NT2/D1 (cell line): ENCODE measurements at regions not wholly inside any gene's neighbourhood (a gene's known extent, or its start where the extent isn't known, plus 50 kb on each side); places are given as distances from the start of the nearest gene placed in this dataset.

Experiments used
- DNase-seq: peaks from one replicate; pipeline ENCODE4 v3.0.0-alpha.2; 2011; ENCODE audit warnings: low read depth, low spot score
- H3K27me3 ChIP-seq: 2 replicates; pipeline ENCODE4 v1.6.0; 2011; ENCODE audit warnings: mild to moderate bottlenecking; ENCODE audit not compliant: insufficient read length, insufficient read depth
- H3K36me3 ChIP-seq: 2 replicates; pipeline ENCODE4 v1.6.1; 2011; ENCODE audit warnings: mild to moderate bottlenecking, low read length, mixed read lengths; ENCODE audit not compliant: insufficient read depth, insufficient read length
- H3K4me1 ChIP-seq: 2 replicates; pipeline ENCODE4 v1.5.1; 2011; ENCODE audit not compliant: insufficient read depth, insufficient read length
- H3K4me3 ChIP-seq: 2 replicates; pipeline ENCODE4 v1.5.1; 2011; ENCODE audit warnings: low read depth; ENCODE audit not compliant: insufficient read length
- H3K9ac ChIP-seq: 2 replicates; pipeline ENCODE4 v1.6.0; 2011; ENCODE audit warnings: low read depth; ENCODE audit not compliant: insufficient read length
- H3K9me3 ChIP-seq: 2 replicates; pipeline ENCODE4 v1.5.1; 2011; ENCODE audit warnings: mild to moderate bottlenecking, low read length; ENCODE audit not compliant: insufficient read depth
- SUZ12 ChIP-seq: IDR thresholded peaks from 2 replicates; pipeline ENCODE4 v1.6.1; 2011; ENCODE audit not compliant: insufficient read length, insufficient read depth; ENCODE audit errors: extremely low read depth
- YY1 ChIP-seq: IDR thresholded peaks from 2 replicates; pipeline ENCODE4 v1.6.1; 2011; ENCODE audit not compliant: insufficient read length, insufficient read depth
- ZNF274 ChIP-seq: IDR thresholded peaks from 2 replicates; pipeline ENCODE4 v1.6.1; 2011; ENCODE audit warnings: mild to moderate bottlenecking, low read depth, low read length

GRCh38 chr7:41002741-41003610 is 699.9 kb downstream of the INHBA start:
- Histone ChIP-seq H3K36me3 (no peaks in the 10 kb centered on the region), H3K4me1 (no peaks in the 10 kb centered on the region), H3K27me3 (no peaks in the 10 kb centered on the region), H3K9me3 (no peaks in the 10 kb centered on the region), H3K9ac (no peak overlapping the region), H3K4me3 (no peak overlapping the region)
- TF ChIP-seq YY1, result no peak
- no peak for TF ChIP-seq ZNF274
- no peak for TF ChIP-seq SUZ12
- DNase-seq, result peak; percentile 67

GRCh38 chr7:41000042-41000441 is 702.8 kb downstream of the INHBA start:
- Histone ChIP-seq H3K4me3 (no peak overlapping the region), H3K9ac (no peak overlapping the region), H3K9me3 (no peaks in the 10 kb centered on the region), H3K27me3 (no peaks in the 10 kb centered on the region), H3K36me3 (no peaks in the 10 kb centered on the region), H3K4me1 (no peaks in the 10 kb centered on the region)
- DNase-seq, result no peak
- TF ChIP-seq ZNF274 (no peak), YY1 (no peak), SUZ12 (no peak)

GRCh38 chr7:40996233-40996677 is 706.6 kb downstream of the INHBA start:
- no peaks in the 10 kb centered on the region for H3K4me1 ChIP-seq
- TF ChIP-seq YY1, result no peak
- TF ChIP-seq SUZ12, result no peak
- no peak for TF ChIP-seq ZNF274
- no peak overlapping the region for H3K4me3 ChIP-seq
- no peaks in the 10 kb centered on the region for H3K36me3 ChIP-seq
- no peaks in the 10 kb centered on the region for H3K9me3 ChIP-seq
- no peak for DNase-seq
- no peak overlapping the region for H3K9ac ChIP-seq
- H3K27me3 ChIP-seq, result no peaks in the 10 kb centered on the region

- no peak for DNase-seq
- TF ChIP-seq SUZ12 (no peak), ZNF274 (no peak), YY1 (no peak)
- Histone ChIP-seq H3K4me1 (no peaks in the 10 kb centered on the region), H3K27me3 (no peaks in the 10 kb centered on the region), H3K9me3 (no peaks in the 10 kb centered on the region), H3K9ac (no peak overlapping the region), H3K4me3 (no peak overlapping the region), H3K36me3 (no peaks in the 10 kb centered on the region)
These were observed 712.0 kb downstream of the INHBA start for GRCh38 chr7:40990841-40991240.

- no peak for DNase-seq
- H3K4me3 ChIP-seq, result no peak overlapping the region
- TF ChIP-seq ZNF274 (no peak), YY1 (no peak), SUZ12 (no peak)
These were observed 715.3 kb downstream of the INHBA start for GRCh38 chr7:40987571-40987970.

GRCh38 chr7:40986351-40986873 is 716.5 kb downstream of the INHBA start:
- Histone ChIP-seq H3K4me3 (no peak overlapping the region), H3K9me3 (no peaks in the 10 kb centered on the region), H3K36me3 (no peaks in the 10 kb centered on the region), H3K9ac (no peak overlapping the region), H3K4me1 (no peaks in the 10 kb centered on the region), H3K27me3 (no peaks in the 10 kb centered on the region)
- TF ChIP-seq SUZ12 (no peak), YY1 (no peak), ZNF274 (no peak)
- DNase-seq, result no peak

More at GRCh38 chr7:40987571-40987970, 715.3 kb downstream of the INHBA start:
- no peaks in the 10 kb centered on the region for H3K9me3 ChIP-seq
- no peaks in the 10 kb centered on the region for H3K4me1 ChIP-seq
- H3K9ac ChIP-seq, result no peak overlapping the region
- no peaks in the 10 kb centered on the region for H3K36me3 ChIP-seq
- no peaks in the 10 kb centered on the region for H3K27me3 ChIP-seq

GRCh38 chr7:40983111-40983510 is 719.8 kb downstream of the INHBA start:
- H3K27me3 ChIP-seq, result no peaks in the 10 kb centered on the region
- H3K4me3 ChIP-seq, result no peak overlapping the region
- no peak for DNase-seq
- H3K9ac ChIP-seq, result no peak overlapping the region
- no peaks in the 10 kb centered on the region for H3K36me3 ChIP-seq
- H3K4me1 ChIP-seq, result no peaks in the 10 kb centered on the region
- no peaks in the 10 kb centered on the region for H3K9me3 ChIP-seq
- TF ChIP-seq SUZ12 (no peak), ZNF274 (no peak), YY1 (no peak)
